HepG2 (cell line): ENCODE measurements at regions not wholly inside any gene's neighbourhood (a gene's known extent, or its start where the extent isn't known, plus 50 kb on each side); places are given as distances from the start of the nearest gene placed in this dataset.
"Not testable (repeated sequence)": the region's sequence is repeated elsewhere in the genome, so short reads cannot be mapped to it uniquely, and the experiment has no call there.

Experiments
- DPF2 ChIP-seq: sonication (generic); formaldehyde crosslinking; IDR thresholded peaks from 2 replicates; pipeline ENCODE4 v1.4.0; 2020; ENCODE audit warnings: mild to moderate bottlenecking, low read depth, missing genetic modification reagents, borderline replicate concordance
- NFIB ChIP-seq: sonication (generic); formaldehyde crosslinking; IDR thresholded peaks from 2 replicates; pipeline ENCODE4 v1.9.0; 2021; ENCODE audit warnings: missing genetic modification reagents, mild to moderate bottlenecking, borderline replicate concordance
- POLR2A ChIP-seq, 2 experiments: IDR thresholded peaks; 2 replicates each; pipeline ENCODE4 v1.6.1; 2011; ENCODE audit warnings: low read depth in 2 of 2, low read length in 2 of 2, mild to moderate bottlenecking in 1 of 2, moderate library complexity in 1 of 2; ENCODE audit not compliant: insufficient read depth in 1 of 2
- SRF ChIP-seq: IDR thresholded peaks from 2 replicates; pipeline ENCODE4 v1.6.1; 2011; ENCODE audit warnings: mild to moderate bottlenecking, low read depth, low read length, moderate library complexity
- ZBTB20 ChIP-seq: sonication (generic); formaldehyde crosslinking; IDR thresholded peaks from 2 replicates; pipeline ENCODE4 v1.8.1; 2023; ENCODE audit warnings: missing genetic modification reagents, low read depth, mild to moderate bottlenecking, borderline replicate concordance
- TF ChIP-seq, protein P1 (sequence below): sonication (generic); formaldehyde crosslinking; IDR thresholded peaks from 2 replicates; pipeline ENCODE4 v1.5.0; 2020; ENCODE audit warnings: mild to moderate bottlenecking, missing genetic modification reagents, moderate library complexity
- TF ChIP-seq, protein P2 (sequence below), 2 experiments: sonication (generic) in 1 of 2; formaldehyde crosslinking in 1 of 2; IDR thresholded peaks; 2 replicates each; pipeline versions ENCODE4 v1.5.1 to v1.6.1; 2011 to 2020; ENCODE audit warnings: borderline replicate concordance in 1 of 2, low read depth in 1 of 2, low read length in 1 of 2, mild to moderate bottlenecking in 1 of 2, missing genetic modification reagents in 1 of 2, moderate library complexity in 1 of 2

DNA sequence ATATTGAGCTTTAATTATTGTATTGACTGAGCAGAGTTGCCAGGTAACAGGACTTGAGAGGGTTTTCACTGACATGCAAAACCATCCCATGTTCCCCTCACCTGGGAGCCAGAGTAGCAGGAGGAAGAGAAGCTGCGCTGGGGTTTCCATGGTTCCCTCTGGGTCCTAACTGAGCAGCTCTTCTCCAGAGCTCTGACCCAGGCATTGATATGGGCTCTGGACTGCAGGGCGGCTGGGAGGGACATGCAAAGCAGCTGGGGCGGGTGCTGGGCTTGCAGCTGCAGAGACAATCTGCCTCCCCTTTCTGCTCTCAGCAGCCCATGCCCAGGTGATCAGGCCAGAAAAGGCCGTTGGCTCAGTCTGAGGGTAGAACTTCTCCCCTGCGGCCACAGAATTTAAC, 451.5 kb downstream of the RPIA start:
- not testable (repeated sequence) for TF ChIP-seq NFIB (CRISPR knock-in tag); DPF2 (CRISPR knock-in tag); SRF; ZBTB20 (CRISPR knock-in tag); POLR2A (IDR thresholded peaks at IDR 0.05; ENCODE audit: insufficient read depth in 1 of 2, low read depth in 2 of 2, low read length in 2 of 2)
- TF ChIP-seq, protein P1, sequence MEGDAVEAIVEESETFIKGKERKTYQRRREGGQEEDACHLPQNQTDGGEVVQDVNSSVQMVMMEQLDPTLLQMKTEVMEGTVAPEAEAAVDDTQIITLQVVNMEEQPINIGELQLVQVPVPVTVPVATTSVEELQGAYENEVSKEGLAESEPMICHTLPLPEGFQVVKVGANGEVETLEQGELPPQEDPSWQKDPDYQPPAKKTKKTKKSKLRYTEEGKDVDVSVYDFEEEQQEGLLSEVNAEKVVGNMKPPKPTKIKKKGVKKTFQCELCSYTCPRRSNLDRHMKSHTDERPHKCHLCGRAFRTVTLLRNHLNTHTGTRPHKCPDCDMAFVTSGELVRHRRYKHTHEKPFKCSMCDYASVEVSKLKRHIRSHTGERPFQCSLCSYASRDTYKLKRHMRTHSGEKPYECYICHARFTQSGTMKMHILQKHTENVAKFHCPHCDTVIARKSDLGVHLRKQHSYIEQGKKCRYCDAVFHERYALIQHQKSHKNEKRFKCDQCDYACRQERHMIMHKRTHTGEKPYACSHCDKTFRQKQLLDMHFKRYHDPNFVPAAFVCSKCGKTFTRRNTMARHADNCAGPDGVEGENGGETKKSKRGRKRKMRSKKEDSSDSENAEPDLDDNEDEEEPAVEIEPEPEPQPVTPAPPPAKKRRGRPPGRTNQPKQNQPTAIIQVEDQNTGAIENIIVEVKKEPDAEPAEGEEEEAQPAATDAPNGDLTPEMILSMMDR (CRISPR knock-in tag): not testable (repeated sequence)
- TF ChIP-seq, protein P2, sequence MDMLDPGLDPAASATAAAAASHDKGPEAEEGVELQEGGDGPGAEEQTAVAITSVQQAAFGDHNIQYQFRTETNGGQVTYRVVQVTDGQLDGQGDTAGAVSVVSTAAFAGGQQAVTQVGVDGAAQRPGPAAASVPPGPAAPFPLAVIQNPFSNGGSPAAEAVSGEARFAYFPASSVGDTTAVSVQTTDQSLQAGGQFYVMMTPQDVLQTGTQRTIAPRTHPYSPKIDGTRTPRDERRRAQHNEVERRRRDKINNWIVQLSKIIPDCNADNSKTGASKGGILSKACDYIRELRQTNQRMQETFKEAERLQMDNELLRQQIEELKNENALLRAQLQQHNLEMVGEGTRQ (IDR thresholded peaks at IDR 0.05; ENCODE audit: low read depth, low read length): not testable (repeated sequence)
- TF ChIP-seq, protein P2 (CRISPR knock-in tag; IDR thresholded peaks at IDR 0.05; ENCODE audit: borderline replicate concordance): not testable (repeated sequence)
